ENCODE measurements at regions not wholly inside any gene's neighbourhood (a gene's known extent, or its start where the extent isn't known, plus 50 kb on each side); places are given as distances from the start of the nearest gene placed in this dataset.

DNA sequence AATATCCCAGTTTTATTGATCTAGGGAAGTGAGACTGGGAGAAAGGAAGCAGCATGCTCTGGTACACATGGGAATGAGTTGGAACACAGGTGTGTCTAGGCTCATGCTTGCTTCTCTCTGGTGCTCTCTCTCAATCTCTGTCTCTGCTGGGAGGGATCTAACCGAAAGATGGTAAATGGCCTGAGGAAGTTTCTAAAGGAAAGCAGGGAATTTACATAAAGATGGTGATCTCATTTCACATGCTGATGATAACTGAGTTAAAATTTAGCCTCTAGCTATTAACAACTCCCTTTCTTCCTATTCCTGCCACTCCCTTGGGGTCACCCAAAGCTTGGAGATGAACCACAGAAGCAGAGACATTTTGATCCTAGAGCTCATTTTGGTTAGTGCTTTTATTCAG, 436.2 kb downstream of the SH3GL2 start:
- no TSS peak for BruUV-seq (replicated peaks)
- FAIRE-seq, result no peak
- POLR2A ChIA-PET, result no interaction called here
- TF ChIP-seq JUND (IDR thresholded peaks at IDR 0.05; ENCODE audit: low read depth, low read length), result no peak
- no peak for TF ChIP-seq TBL1XR1 (IDR thresholded peaks at IDR 0.05; ENCODE audit: low read depth, low read length)
- TF ChIP-seq, protein P1, sequence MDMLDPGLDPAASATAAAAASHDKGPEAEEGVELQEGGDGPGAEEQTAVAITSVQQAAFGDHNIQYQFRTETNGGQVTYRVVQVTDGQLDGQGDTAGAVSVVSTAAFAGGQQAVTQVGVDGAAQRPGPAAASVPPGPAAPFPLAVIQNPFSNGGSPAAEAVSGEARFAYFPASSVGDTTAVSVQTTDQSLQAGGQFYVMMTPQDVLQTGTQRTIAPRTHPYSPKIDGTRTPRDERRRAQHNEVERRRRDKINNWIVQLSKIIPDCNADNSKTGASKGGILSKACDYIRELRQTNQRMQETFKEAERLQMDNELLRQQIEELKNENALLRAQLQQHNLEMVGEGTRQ (IDR thresholded peaks at IDR 0.05; ENCODE audit: borderline replicate concordance, low read depth, low read length), result no peak
- TF ChIP-seq IKZF1 (conservative IDR thresholded peaks at IDR 0.05), result no peak
- TF ChIP-seq, protein P2, sequence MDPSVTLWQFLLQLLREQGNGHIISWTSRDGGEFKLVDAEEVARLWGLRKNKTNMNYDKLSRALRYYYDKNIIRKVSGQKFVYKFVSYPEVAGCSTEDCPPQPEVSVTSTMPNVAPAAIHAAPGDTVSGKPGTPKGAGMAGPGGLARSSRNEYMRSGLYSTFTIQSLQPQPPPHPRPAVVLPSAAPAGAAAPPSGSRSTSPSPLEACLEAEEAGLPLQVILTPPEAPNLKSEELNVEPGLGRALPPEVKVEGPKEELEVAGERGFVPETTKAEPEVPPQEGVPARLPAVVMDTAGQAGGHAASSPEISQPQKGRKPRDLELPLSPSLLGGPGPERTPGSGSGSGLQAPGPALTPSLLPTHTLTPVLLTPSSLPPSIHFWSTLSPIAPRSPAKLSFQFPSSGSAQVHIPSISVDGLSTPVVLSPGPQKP (IDR thresholded peaks at IDR 0.05; ENCODE audit: low read depth, low read length), result no peak
- SMC1A ChIA-PET (ENCODE audit: uncharacterized antibody, unreplicated experiment), result no interaction called here
- H3K36me3 ChIP-seq (ENCODE audit: control insufficient read depth in 2 of 2, insufficient read depth in 2 of 2, low read length in 1 of 2), result no peaks in the 10 kb centered on the region
- no peaks in the 10 kb centered on the region for H3K79me2 ChIP-seq (ENCODE audit: control insufficient read depth, insufficient read depth, low read length)
- H3K9ac ChIP-seq (ENCODE audit: control insufficient read depth, insufficient read depth, low read length), result no peak overlapping the region
- in situ Hi-C loops (cut with MboI) (no loop called here), intact Hi-C loops (cut with micrococcal nuclease; ENCODE audit: unreplicated experiment) (no loop called here)
- H3K27ac ChIP-seq (ENCODE audit: control insufficient read depth, insufficient read depth), result no peak overlapping the region
- RAD21 ChIA-PET (ENCODE audit: unreplicated experiment), result no interaction called here
- H4K20me1 ChIP-seq (ENCODE audit: control insufficient read depth, insufficient read depth), result no peaks in the 10 kb centered on the region
- H2AFZ ChIP-seq (ENCODE audit: control insufficient read depth, low read depth, low read length), result no peak overlapping the region
- no peak overlapping the region for H3K4me3 ChIP-seq
- ATAC-seq, result no peak
- CTCF ChIA-PET, result interaction anchor here (0.5 kb wide), 1 partner anchor 1014 kb away, joined by 3 read pairs; no protein-coding TSS in a partner anchor
- H3K4me1 ChIP-seq (ENCODE audit: control insufficient read depth, insufficient read depth, low read length), result no peaks in the 10 kb centered on the region
- H3K4me2 ChIP-seq (ENCODE audit: control insufficient read depth, insufficient read depth), result no peak overlapping the region
- DNase-seq (ENCODE audit: low read depth, low spot score), result no peak
- WGBS (ENCODE audit: insufficient coverage, insufficient replicate concordance, low lambda C conversion rate, missing lambda C conversion rate), result 0% methylated on average over 1 of the region's 1 CpG
- no peaks in the 10 kb centered on the region for H3K9me3 ChIP-seq (replicated peaks; ENCODE audit: control insufficient read depth, insufficient read depth, low read length)
- H3K27me3 ChIP-seq (replicated peaks in 1 of 2; ENCODE audit: control insufficient read depth in 2 of 2, insufficient read depth in 2 of 2, low read length in 1 of 2), result no peaks in the 10 kb centered on the region

DNA sequence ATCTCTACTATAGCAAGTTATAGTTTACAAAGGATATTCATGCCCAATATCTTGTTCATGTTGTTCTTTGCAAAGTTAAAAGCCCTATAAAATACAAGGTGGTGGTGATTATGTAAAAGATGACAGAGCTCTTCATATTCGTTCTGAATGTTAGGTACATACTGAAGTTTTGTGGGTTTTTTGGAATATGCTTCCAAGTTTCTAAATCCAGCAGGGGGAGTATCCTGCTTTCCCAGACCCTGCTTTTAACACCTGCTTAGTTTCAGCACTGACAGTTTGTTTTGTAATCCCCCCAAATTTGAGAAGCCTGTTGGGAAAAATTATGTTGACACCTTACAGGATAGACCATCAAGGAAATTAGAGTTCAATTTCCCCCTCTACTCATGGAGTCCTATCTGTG, 438.3 kb downstream of the SH3GL2 start:
- H3K4me1 ChIP-seq (ENCODE audit: control insufficient read depth, insufficient read depth, low read length), result no peaks in the 10 kb centered on the region
- no peak for DNase-seq (ENCODE audit: low read depth, low spot score)
- H3K27me3 ChIP-seq (replicated peaks in 1 of 2; ENCODE audit: control insufficient read depth in 2 of 2, insufficient read depth in 2 of 2, low read length in 1 of 2), result no peaks in the 10 kb centered on the region
- H3K79me2 ChIP-seq (ENCODE audit: control insufficient read depth, insufficient read depth, low read length), result no peaks in the 10 kb centered on the region
- H3K9me3 ChIP-seq (replicated peaks; ENCODE audit: control insufficient read depth, insufficient read depth, low read length), result no peaks in the 10 kb centered on the region
- no peak overlapping the region for H3K4me2 ChIP-seq (ENCODE audit: control insufficient read depth, insufficient read depth)
- 6% methylated on average over 1 of the region's 1 CpG for WGBS (ENCODE audit: insufficient coverage, insufficient replicate concordance, low lambda C conversion rate, missing lambda C conversion rate)
- H4K20me1 ChIP-seq (ENCODE audit: control insufficient read depth, insufficient read depth), result no peaks in the 10 kb centered on the region
- H3K9ac ChIP-seq (ENCODE audit: control insufficient read depth, insufficient read depth, low read length), result no peak overlapping the region
- ChIA-PET RAD21 (ENCODE audit: unreplicated experiment) (no interaction called here), CTCF (no interaction called here), POLR2A (no interaction called here), SMC1A (ENCODE audit: uncharacterized antibody, unreplicated experiment) (no interaction called here)
- BruUV-seq (replicated peaks), result no TSS peak
- ATAC-seq, result no peak
- FAIRE-seq, result no peak
- intact Hi-C loops (cut with micrococcal nuclease; ENCODE audit: unreplicated experiment) (no loop called here), in situ Hi-C loops (cut with MboI) (no loop called here)
- no peak overlapping the region for H2AFZ ChIP-seq (ENCODE audit: control insufficient read depth, low read depth, low read length)
- no peaks in the 10 kb centered on the region for H3K36me3 ChIP-seq (ENCODE audit: control insufficient read depth in 2 of 2, insufficient read depth in 2 of 2, low read length in 1 of 2)
- no peak overlapping the region for H3K27ac ChIP-seq (ENCODE audit: control insufficient read depth, insufficient read depth)
- no peak overlapping the region for H3K4me3 ChIP-seq
- TF ChIP-seq DPF2 (IDR thresholded peaks at IDR 0.05) (no peak), WRNIP1 (IDR thresholded peaks at IDR 0.05; ENCODE audit: borderline replicate concordance, low read depth, low read length) (no peak), SMAD5 (IDR thresholded peaks at IDR 0.05; ENCODE audit: low read depth) (no peak), ESRRA (IDR thresholded peaks at IDR 0.05; ENCODE audit: low read length) (no peak), JUND (IDR thresholded peaks at IDR 0.05; ENCODE audit: low read depth, low read length) (no peak), RFX5 (IDR thresholded peaks at IDR 0.05; ENCODE audit: low read depth, low read length) (no peak), PKNOX1 (IDR thresholded peaks at IDR 0.05) (no peak), IRF3 (IDR thresholded peaks at IDR 0.05) (no peak), IKZF2 (IDR thresholded peaks at IDR 0.05) (no peak), SP1 (IDR thresholded peaks at IDR 0.05; ENCODE audit: low read depth, low read length) (no peak)
- TF ChIP-seq, protein P3, sequence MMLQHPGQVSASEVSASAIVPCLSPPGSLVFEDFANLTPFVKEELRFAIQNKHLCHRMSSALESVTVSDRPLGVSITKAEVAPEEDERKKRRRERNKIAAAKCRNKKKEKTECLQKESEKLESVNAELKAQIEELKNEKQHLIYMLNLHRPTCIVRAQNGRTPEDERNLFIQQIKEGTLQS (IDR thresholded peaks at IDR 0.05; ENCODE audit: borderline replicate concordance, extremely low read depth, low read depth, low read length), result no peak
